Thymus (tissue), 11 donors: ENCODE measurements at regions not wholly inside any gene's neighbourhood (a gene's known extent, or its start where the extent isn't known, plus 50 kb on each side); places are given as distances from the start of the nearest gene placed in this dataset.
"Not testable (repeated sequence)": the region's sequence is repeated elsewhere in the genome, so short reads cannot be mapped to it uniquely, and the experiment has no call there.

Experiments used
- DNase-seq, 9 donors: peaks; one replicate each; pipeline ENCODE4 v3.0.0-alpha.2; 2013; ENCODE audit warnings: low spot score in 9 of 9, low read depth in 6 of 9, missing footprints in 1 of 9
- H3K27ac ChIP-seq, 2 donors: one replicate each; pipeline ENCODE4 v1.5.1; 2013; ENCODE audit warnings: control low read depth in 1 of 2, low read depth in 1 of 2, low read length in 1 of 2, mild to moderate bottlenecking in 1 of 2, moderate library complexity in 1 of 2
- H3K27me3 ChIP-seq, 2 donors: one replicate each; pipeline ENCODE4 v1.5.1; 2013; ENCODE audit warnings: low read length in 1 of 2; ENCODE audit not compliant: control insufficient read depth in 2 of 2, insufficient read depth in 1 of 2
- H3K36me3 ChIP-seq, 2 donors: one replicate each; pipeline ENCODE4 v1.5.1; 2013; ENCODE audit warnings: low read length in 1 of 2, mild to moderate bottlenecking in 1 of 2, moderate library complexity in 1 of 2; ENCODE audit not compliant: control insufficient read depth in 2 of 2, insufficient read depth in 2 of 2
- H3K4me1 ChIP-seq, 2 donors: one replicate each; pipeline ENCODE4 v1.5.1; 2013; ENCODE audit warnings: low read length in 2 of 2; ENCODE audit not compliant: control insufficient read depth in 2 of 2, insufficient read depth in 2 of 2
- H3K4me3 ChIP-seq, 2 donors: one replicate each; pipeline ENCODE4 v1.5.1; 2013; ENCODE audit warnings: low read length in 2 of 2, control low read depth in 1 of 2, mild to moderate bottlenecking in 1 of 2
- H3K9me3 ChIP-seq, 2 donors: one replicate each; pipeline ENCODE4 v1.5.1; 2013; ENCODE audit warnings: low read length in 1 of 2, mild to moderate bottlenecking in 1 of 2; ENCODE audit not compliant: control insufficient read depth in 2 of 2, insufficient read depth in 1 of 2
- WGBS: extraction: QIAGEN DNeasy Blood & Tissue Kit; methylation state at CpG from one replicate; pipeline ENCODE4 v1.1.7; 2013; 5-methylcytosine and 5-hydroxymethylcytosine counted together
- donor health status: healthy.

- no peaks in the 10 kb centered on the region for H3K4me1 ChIP-seq
- WGBS = 96% methylated on average over 2 of the region's 2 CpGs
- H3K36me3 ChIP-seq = no peaks in the 10 kb centered on the region
- H3K4me3 ChIP-seq = no peak overlapping the region
- H3K27ac ChIP-seq = no peak overlapping the region
- no peaks in the 10 kb centered on the region for H3K9me3 ChIP-seq
- DNase-seq = no peak
- H3K27me3 ChIP-seq = peaks cover 0 to 2% of the 10 kb centered on the region in 2 donors
Measured at GRCh38 chr7:25727876-25728275, 424.1 kb upstream of the NFE2L3 start.

- no peaks in the 10 kb centered on the region for H3K9me3 ChIP-seq
- H3K36me3 ChIP-seq = no peaks in the 10 kb centered on the region
- H3K4me1 ChIP-seq = no peaks in the 10 kb centered on the region
- no peaks in the 10 kb centered on the region for H3K27me3 ChIP-seq
- no peak overlapping the region for H3K27ac ChIP-seq
- DNase-seq = no peak
- WGBS = 58% methylated on average over 8 of the region's 8 CpGs
- H3K4me3 ChIP-seq = no peak overlapping the region
Measured at GRCh38 chr7:25731068-25731845, 420.7 kb upstream of the NFE2L3 start.

GRCh38 chr7:25731846-25732245 is 420.2 kb upstream of the NFE2L3 start:
- no peaks in the 10 kb centered on the region for H3K9me3 ChIP-seq
- no peaks in the 10 kb centered on the region for H3K4me1 ChIP-seq
- no peak overlapping the region for H3K27ac ChIP-seq
- 98% methylated on average over 3 of the region's 3 CpGs for WGBS
- no peaks in the 10 kb centered on the region for H3K27me3 ChIP-seq
- H3K36me3 ChIP-seq = no peaks in the 10 kb centered on the region
- H3K4me3 ChIP-seq = no peak overlapping the region
- DNase-seq = no peak

- DNase-seq = no peak
- WGBS = 86% methylated on average over 12 of the region's 12 CpGs
Measured at GRCh38 chr7:25732766-25733217, 419.2 kb upstream of the NFE2L3 start.

GRCh38 chr7:25735674-25736242 is 416.2 kb upstream of the NFE2L3 start:
- DNase-seq = no peak
- Histone ChIP-seq H3K9me3 (no peaks in the 10 kb centered on the region), H3K4me1 (no peaks in the 10 kb centered on the region), H3K4me3 (no peak overlapping the region), H3K36me3 (no peaks in the 10 kb centered on the region), H3K27me3 (no peaks in the 10 kb centered on the region), H3K27ac (no peak overlapping the region)
- WGBS = 64% methylated on average over 8 of the region's 8 CpGs

More at GRCh38 chr7:25732766-25733217, 419.2 kb upstream of the NFE2L3 start:
- Histone ChIP-seq H3K4me1 (no peaks in the 10 kb centered on the region), H3K27ac (no peak overlapping the region), H3K27me3 (no peaks in the 10 kb centered on the region), H3K4me3 (no peak overlapping the region), H3K36me3 (no peaks in the 10 kb centered on the region), H3K9me3 (no peaks in the 10 kb centered on the region)

- 98% methylated on average over 4 of the region's 4 CpGs for WGBS
- no peak for DNase-seq
Measured at GRCh38 chr7:25738528-25738927, 413.5 kb upstream of the NFE2L3 start.

GRCh38 chr7:25739143-25739542 is 412.9 kb upstream of the NFE2L3 start:
- Histone ChIP-seq H3K36me3 (no peaks in the 10 kb centered on the region), H3K27me3 (no peaks in the 10 kb centered on the region), H3K4me3 (no peak overlapping the region), H3K9me3 (no peaks in the 10 kb centered on the region), H3K27ac (no peak overlapping the region), H3K4me1 (no peaks in the 10 kb centered on the region)
- WGBS = 97% methylated on average over 2 of the region's 2 CpGs
- no peak for DNase-seq

More at GRCh38 chr7:25738528-25738927, 413.5 kb upstream of the NFE2L3 start:
- H3K9me3 ChIP-seq = no peaks in the 10 kb centered on the region
- H3K36me3 ChIP-seq = no peaks in the 10 kb centered on the region
- H3K4me3 ChIP-seq = no peak overlapping the region
- H3K4me1 ChIP-seq = no peaks in the 10 kb centered on the region
- H3K27me3 ChIP-seq = no peaks in the 10 kb centered on the region
- no peak overlapping the region for H3K27ac ChIP-seq

GRCh38 chr7:25742316-25742715 is 409.7 kb upstream of the NFE2L3 start:
- no peak for DNase-seq
- 92% methylated on average over 3 of the region's 3 CpGs for WGBS
- H3K4me3 ChIP-seq = no peak overlapping the region
- no peaks in the 10 kb centered on the region for H3K36me3 ChIP-seq
- H3K4me1 ChIP-seq = no peaks in the 10 kb centered on the region
- no peaks in the 10 kb centered on the region for H3K27me3 ChIP-seq
- no peaks in the 10 kb centered on the region for H3K9me3 ChIP-seq
- no peak overlapping the region for H3K27ac ChIP-seq

GRCh38 chr7:25743670-25744451 is 408.1 kb upstream of the NFE2L3 start:
- not testable (repeated sequence) for H3K27me3 ChIP-seq, H3K4me3 ChIP-seq, H3K27ac ChIP-seq, H3K36me3 ChIP-seq, H3K4me1 ChIP-seq, DNase-seq, H3K9me3 ChIP-seq
- 94% methylated on average over 20 of the region's 37 CpGs for WGBS
